Astrocyte (in vitro differentiated cells and primary cell): ENCODE measurements at regions not wholly inside any gene's neighbourhood (a gene's known extent, or its start where the extent isn't known, plus 50 kb on each side); places are given as distances from the start of the nearest gene placed in this dataset.

ENCODE experiments used
- CTCF ChIP-seq: IDR thresholded peaks from 2 replicates; pipeline ENCODE4 v1.5.1; 2011; ENCODE audit warnings: low read depth, mild to moderate bottlenecking, inconsistent platforms, low read length, moderate library complexity; ENCODE audit not compliant: insufficient read depth
- EZH2 ChIP-seq: IDR thresholded peaks from 2 replicates; pipeline ENCODE4 v1.6.1; 2012; ENCODE audit warnings: mild to moderate bottlenecking, low read length, inconsistent platforms; ENCODE audit not compliant: insufficient read depth

GRCh38 chr3:166637984-166638530 lies 742.0 kb downstream of the ZBBX start:
- TF ChIP-seq CTCF (no peak), EZH2 (no peak)
